ENCODE measurements at regions not wholly inside any gene's neighbourhood (a gene's known extent, or its start where the extent isn't known, plus 50 kb on each side); places are given as distances from the start of the nearest gene placed in this dataset.
A peak's percentile ranks its signal among the peaks of the same experiment; 100 is the strongest.

DNA sequence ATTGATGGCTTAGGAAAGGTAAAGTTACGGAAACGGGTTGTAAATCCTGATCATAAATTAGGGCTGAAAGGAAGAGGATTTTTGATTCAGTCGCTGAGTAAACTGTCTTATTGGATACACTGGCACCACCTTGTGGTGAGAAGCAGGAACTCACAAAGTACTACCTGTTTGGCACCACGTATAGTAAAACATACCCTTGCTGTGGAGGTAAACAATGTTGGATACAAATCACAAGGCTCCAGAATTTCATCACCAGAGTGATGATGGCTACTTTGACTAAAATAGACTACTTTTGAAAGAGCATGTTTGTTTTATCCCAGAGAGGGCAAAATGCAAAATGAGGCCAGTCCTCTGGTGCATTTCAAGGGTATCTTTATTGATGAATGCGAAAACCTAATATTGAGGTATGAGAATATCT lies 216.9 kb downstream of the IGSF11 start:
- peak; percentile 53 for DNase-seq

DNA sequence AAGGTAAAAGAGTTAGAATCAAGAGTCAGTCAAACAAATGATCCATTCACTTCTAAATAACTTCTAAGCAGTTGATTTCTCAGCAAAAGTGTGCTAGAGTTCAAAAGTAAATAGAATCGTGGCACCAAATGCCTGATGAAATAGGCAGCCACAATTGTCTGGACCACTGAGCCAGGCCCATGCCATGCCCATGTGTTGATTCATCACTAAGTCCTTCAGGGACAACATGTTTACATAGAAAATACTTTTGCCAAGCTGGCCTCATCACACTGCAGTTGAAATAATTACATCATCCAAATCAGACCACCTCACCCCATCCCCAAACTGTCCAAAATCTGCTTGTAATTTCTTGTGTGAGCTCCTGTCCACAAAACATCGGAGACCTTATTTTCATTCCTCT lies 216.3 kb downstream of the IGSF11 start:
- no peak for DNase-seq

DNA sequence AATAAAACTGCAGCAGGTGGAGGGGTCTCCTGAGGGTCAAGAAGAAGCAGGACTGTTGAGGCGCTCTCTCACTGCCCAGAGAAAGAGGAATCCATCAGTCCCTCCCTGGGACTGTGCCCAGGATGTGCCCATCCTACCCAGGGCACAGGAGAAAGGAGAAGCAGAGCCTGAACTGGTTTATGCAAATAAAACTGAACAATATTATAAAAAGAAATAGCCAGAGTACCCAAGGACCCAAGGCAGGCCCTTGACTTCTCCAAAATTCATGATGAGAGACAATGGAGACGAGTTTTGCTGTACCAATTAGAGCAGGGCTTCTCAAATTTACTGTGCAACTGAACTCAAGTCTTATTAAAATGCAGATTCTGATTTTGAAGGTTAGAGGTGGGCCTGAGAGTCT lies 211.0 kb downstream of the IGSF11 start:
- DNase-seq, result no peak

DNA sequence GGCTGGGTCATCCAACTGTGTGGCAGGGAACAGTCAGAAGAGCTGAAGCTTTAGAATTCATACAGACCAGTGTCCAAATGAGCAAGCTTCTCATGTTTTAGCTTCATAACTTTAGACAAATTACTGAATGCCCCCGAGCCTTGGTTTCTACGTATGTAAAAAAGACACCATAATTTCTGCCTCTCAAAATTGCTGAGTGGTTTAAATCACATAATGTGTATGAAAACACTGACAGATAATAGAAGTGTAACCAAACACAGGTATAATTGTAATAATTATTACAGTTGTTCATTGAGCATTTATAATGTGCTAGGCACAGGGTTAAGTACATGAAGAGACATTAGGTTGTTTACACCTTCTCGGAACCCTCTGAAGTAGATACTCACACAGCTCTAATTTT lies 207.2 kb downstream of the IGSF11 start:
- no peak for DNase-seq

DNA sequence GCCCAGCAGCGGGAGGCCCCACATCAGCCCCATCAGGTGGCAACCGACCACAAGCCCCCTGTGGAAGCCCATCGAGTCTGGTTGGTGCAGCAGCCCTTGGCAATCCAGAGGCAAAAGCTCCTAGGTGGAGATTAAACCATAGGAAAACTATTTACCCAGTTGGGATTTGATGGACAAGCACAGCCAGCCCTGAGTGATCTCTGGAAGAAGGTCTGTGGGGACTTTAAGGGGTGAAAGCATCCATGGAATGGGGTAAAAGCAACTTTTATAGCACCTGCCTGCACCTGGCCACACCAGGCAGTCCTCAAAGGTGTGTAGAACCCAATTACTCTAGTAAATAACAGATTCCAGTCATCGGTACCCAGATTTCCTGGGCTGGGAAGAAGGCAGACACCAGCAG lies 206.3 kb downstream of the IGSF11 start:
- DNase-seq, result no peak

DNA sequence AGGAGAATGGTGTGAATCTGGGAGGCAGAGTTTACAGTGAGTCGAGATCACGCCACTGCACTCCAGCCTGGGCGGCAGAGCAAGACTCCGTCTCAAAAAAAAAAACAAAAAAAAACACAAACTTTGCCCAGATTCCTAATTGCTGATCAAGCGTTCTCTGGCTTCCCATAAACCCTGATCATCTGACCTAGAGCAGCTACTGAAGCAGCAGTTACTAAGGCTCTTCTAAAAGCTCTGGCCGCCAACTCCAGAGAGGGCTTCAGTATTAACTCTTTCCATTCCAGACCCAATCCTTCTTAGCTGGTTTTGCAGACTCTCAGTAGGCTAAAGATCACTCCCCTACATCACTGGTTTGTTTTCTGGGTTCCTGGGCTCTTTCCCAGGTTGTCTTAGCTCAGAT lies 201.6 kb downstream of the IGSF11 start:
- DNase-seq, result no peak

DNA sequence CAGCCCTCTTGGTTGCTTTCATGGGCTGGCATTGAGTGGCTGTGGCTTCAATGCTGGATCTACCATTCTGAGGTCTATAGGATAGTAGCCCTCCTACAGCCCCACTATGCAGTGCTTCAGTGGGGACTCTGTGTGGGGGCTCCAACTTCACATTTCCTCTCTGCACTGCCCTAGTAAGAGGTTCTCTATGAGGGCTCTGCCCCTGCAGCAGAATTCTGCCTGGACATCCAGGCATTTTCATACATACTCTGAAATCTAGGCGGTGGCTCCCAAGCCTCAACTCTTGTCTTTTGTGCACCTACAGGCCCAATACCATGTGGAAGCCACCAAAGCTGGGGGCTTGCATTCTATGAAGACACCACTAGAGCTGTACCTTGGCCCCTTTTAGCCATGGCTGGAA lies 195.8 kb downstream of the IGSF11 start:
- no peak for DNase-seq

DNA sequence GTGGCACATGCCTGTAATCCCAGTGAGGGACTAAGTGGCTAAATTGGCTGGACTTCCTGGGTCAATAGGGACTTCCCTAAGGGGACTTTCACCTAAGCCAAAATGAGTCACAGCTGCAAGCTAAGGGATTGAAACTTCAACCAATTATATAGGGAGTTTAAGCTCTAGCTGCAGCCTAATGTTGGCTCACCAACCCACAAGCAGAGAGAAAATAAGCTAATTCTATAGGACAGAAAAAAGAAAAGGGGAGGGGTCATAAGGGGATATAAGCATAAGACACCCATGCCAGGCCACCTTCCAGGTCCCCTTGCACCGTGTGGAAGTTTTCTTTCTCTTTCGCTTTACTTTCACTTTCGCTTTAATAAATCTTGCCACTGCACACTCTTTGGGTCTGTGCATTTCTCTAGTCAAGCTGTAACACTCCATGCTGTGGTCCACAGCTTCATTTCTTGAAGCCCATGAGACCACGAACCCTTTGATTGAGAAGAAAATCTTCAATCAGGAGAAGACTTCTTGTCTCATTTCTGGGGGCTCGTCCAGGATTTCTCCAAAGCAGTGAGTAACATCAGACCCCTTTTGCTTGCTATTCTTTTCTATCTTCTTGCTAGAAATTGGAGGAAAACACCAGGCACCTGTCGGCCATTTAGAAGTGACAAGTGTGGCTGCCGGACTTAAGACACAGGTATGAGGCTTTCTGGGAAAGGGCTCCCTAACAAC lies 192.3 kb downstream of the IGSF11 start:
- DNase-seq, result no peak

DNA sequence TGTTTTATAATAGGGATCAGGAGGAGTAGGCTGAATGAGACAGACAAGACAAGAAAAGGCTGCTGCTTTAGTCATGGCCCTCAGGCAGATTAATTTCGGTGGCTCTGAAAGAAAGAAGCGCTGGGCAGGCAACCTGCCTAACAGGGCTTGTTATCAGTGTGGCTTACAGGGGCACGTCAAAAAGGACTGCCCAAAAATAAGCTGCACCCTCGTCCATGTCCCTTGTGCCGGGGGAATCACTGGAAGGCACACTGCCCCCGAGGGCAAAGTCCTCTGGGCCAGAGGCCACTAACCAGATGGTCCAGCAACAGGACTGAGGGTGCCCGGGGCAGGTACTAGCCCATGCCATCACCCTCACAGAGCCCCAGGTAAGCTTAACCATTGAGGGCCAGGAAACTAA lies 188.5 kb downstream of the IGSF11 start:
- no peak for DNase-seq
